GM21423 (cell line): ENCODE measurements at regions not wholly inside any gene's neighbourhood (a gene's known extent, or its start where the extent isn't known, plus 50 kb on each side); places are given as distances from the start of the nearest gene placed in this dataset.
A peak's percentile ranks its signal among the peaks of the same experiment; 100 is the strongest.

ENCODE experiments used
- ATAC-seq: cut with Tn5 transposase; IDR thresholded peaks from one replicate; pipeline ENCODE4 v1.9.1; 2021; ENCODE audit warnings: mild to moderate bottlenecking, moderate library complexity; ENCODE audit not compliant: unreplicated experiment

DNA sequence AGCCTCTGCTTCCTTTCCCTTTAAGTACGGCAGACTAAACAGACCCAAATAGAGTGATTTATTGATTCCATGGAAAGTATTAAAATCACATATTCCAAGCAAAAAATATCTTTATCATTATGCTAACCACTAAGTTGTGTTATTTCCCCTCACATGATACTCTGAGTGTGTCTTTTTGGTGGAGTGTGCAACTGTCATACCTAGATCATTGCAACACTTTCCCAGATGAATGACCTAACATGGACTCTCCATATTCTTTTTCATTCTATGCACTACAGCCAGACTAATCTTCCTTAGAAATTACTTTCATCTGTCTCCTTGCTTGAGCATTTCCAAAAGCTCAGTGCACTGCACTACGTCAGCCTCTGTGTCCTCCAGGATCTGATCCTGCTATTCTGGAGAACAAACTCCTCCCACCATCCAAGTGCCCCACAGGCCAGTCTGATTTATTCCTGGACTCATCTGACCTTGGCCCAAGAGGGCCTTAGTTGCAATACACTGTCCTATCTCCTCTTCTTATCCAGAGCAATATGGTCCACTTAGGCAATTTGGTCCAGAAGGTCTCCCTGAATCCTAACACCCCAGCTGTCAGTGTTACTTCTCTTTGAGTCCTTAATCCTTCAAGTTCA is 263.3 kb upstream of the KLF6 start:
- ATAC-seq = no peak

DNA sequence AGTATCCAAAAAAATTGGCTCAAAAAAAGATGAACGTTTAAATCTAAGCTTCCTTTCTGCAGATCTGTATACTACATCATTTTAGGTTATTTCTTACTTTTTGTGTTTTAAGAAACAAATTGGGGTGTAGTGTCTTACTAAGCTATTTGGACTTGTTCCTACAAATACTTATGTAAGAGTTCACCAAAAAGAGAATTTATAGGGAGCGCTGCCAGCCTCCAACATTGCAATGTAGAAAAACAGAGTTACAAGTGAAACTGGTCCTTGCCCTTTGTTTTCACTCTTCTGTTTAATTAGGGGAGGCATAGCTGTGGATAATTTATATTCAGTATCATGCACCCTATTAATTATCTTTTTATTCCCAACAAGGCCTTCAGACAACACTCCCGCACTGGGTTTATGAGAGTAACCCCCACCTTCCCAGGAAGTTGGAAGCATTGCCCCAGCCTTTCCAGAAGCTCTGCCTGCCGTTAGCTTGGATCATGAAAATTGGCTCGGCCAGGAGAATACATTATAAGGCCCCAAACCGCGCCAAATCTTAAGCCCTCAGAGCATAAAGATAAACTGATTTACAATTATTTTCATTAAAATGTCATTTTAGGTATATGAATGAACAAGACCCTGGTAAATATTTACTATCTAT is 261.8 kb upstream of the KLF6 start:
- ATAC-seq = no peak

DNA sequence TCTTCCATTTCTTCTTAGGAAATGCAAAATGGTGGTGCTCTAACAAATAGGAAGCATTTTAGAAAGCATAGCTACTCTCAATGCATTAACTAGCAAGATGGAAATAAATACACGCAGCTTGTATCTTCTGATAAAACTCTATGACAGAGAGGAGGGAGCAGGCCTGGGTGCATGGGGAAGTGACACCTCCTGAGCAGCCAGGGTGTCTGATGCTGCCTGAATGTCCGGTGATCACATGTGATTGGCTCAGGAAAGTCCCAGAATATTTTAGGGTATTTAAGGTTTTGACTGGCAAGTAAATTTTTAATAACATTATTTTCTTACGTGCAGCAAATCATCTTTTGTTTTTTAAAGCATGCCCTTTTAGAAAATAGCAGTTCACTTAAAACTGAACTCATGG is 261.0 kb upstream of the KLF6 start:
- no peak for ATAC-seq

DNA sequence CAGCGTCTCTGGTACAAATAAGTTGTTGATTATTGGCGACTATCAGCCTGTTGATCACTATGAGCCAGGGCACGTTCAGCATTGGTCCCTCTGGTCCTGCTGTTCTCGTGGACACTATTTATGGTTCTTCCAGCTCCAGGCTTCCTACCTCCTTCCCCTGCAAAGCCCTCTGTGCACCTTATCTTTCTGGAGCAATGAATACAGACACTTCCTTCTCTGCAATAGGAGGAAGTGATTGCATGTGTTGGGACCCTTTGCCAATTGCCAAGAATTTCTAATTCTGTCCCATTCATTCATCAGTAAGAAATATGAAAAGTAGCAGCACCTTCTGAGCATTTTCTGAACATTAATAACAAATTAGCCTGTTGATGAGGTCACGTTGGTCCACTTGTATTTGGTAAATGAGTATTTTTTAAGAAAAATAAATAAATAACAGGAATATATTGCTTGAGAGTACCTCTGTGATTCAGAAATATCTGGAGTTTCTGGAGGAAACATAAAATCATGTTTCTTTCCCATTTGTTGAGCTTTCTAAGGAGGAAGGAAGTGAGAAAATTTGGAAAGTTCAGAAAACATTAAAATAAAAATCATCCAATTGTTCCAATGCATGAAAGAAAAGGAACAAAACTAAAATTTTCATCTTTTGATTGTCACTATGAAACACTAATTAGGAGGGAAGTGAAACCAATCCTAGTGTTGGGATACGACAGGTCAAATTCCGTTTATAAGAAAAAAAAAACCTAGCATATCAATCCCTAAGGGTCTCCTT is 259.1 kb upstream of the KLF6 start:
- no peak for ATAC-seq

DNA sequence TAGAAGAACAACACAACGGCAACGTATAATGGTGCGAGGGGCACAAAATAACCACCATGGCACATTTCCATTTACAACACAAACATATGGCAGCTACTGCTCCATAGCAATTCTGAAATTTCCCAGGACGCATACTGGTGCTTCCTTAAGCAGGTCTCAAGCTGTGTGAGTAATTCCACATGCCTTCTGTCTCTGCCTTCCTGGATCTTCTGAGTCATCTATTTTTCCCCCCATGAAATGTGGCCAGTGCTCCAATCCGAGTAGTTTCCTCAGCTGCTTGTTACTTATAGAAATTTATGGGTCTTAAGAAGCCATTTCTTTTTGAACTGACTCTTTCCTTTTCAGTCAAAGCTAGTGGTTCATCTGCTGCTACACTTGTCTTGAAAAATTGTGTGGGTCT is 256.6 kb upstream of the KLF6 start:
- ATAC-seq = no peak

DNA sequence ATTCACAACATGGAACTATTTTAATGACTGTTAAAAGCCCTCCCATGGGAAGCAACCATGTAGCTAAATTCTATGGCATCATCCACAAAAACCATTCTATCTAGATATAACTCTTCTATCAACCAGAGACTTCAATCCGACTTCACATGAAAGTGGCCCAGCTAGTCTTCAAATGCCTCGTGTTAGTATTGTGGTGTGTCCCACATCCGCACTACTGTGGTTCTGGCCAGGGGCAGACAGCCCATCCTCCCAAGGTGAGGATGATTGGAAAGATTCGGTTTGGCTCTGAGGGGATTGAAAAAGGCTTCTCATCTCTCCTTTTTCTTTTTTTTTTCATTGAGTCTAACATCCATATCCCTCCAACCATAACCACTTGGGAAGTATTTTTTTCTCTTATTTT is 253.0 kb upstream of the KLF6 start:
- ATAC-seq = no peak

DNA sequence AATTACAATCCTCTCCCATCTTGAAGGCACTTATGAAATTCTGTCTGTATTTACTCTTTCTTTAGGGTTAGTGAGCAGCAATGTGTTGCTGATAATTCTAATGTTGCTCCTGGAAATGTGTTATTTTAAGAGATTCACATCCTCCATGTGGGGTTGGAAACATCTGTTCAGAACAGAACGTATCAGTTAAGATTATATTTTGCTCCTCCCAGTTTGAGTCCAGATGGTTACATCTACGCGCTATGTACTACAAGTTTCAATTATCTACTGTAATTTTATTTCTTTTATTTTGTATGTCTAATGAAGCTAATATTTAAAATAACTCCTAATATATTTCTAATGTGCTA is 250.6 kb upstream of the KLF6 start:
- no peak for ATAC-seq

DNA sequence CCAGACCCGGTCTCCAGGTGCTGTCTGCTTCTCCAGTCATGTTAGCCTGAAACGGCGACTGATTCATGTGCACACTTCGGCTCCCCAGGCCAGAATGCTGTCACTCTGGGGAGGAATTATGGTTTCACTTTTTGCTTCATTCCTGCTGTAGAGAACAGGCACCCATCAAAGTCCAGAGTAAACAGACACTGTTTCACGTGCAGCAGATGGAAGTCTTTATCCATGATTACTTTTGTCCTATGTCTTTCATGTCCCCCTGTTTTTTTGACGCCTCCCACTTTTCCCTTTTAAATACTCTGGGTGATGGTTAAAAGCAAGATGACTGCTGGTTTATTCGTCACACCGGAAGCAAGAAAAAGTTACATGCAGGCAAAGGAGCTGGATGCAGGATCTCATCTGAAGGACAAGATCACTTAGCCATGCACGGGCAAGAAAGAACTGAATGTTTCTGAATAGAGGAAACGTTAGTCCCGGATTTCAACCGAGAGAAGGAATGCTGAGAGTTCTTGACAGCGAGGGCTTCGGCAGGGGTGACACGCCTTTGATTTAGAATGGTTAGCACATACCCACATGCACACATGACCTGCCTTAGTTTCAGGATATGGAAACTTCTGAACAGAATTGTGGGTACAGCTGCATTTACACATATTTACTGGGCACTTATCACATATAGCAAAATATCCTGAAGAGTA is 250.0 kb upstream of the KLF6 start:
- no peak for ATAC-seq

DNA sequence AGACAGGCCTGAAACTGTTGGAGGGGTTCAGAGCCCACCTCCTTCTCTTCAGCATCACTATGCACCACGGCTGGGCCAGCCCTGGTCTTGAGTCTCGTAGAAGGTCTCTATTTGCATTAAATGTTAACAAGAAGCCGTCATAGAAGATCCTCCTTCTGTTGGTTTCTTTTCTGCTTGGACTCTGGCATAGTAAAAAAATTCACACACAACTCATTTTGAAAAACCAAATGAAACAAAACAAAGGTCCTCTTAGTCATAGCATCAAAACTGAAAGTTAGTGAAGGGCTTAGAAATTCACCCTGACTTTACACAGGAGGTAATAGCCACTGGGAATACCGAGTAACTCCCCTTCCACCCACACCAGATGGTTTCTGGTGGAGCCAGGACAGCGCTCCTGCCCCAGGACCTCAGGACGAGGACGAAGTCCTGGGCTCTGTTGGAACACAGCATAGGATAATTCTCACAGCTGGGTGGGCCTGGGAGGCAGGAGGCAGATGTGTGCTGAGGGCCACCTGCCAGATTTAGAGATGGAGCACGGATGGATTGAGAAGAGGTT is 248.4 kb upstream of the KLF6 start:
- ATAC-seq = peak; percentile 74

DNA sequence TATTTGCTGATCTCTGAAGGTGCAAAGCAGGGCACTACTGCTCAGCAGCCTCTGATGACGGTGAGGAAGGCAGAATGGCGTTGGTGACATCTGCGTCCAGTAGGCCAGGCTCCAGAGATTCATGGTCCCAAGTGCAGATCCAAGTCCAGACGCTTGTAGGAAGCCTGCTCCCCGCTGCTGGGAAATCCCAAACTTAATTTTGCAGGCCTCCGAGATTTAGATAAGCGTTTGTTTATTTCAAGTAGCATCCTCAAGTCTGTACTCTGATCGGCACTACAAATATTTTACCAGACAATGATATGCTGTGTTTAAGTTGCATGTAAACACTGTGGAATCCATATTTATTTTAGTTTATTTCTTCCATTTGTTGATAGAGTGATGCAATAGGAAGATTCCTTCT is 244.9 kb upstream of the KLF6 start:
- no peak for ATAC-seq

DNA sequence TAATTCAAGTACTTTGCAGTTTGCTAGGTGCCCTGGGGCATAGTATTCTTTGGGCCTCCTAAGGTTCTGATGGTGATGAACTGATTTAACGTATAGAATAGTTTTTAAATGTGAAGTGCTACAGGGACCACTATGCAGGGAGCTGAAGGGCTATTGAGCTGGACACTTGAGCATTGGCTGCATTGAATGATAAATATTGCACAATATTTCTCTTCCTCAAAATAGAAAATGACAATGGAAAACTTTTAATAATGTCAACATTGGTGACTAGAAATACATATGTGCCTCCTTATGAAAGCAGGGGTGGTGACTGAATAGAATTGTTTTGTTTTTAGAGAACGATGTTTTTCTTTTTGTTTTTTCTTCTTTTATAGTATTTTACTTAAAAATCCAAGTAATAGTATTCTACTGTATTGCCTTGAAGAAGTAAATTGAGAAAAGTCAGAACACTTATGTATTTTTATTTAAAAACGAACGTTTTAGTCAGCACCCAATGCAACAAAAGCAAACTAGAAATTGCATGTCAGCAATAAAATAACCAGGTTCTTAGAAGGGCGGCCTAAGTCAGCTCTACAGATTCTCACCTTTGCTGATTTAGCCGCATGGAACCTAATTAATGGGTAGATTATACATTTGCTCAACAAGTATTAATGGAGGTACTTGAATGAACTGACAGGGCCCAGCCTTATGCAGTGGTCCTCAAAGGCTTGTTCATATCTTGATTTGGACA is 244.0 kb upstream of the KLF6 start:
- no peak for ATAC-seq

DNA sequence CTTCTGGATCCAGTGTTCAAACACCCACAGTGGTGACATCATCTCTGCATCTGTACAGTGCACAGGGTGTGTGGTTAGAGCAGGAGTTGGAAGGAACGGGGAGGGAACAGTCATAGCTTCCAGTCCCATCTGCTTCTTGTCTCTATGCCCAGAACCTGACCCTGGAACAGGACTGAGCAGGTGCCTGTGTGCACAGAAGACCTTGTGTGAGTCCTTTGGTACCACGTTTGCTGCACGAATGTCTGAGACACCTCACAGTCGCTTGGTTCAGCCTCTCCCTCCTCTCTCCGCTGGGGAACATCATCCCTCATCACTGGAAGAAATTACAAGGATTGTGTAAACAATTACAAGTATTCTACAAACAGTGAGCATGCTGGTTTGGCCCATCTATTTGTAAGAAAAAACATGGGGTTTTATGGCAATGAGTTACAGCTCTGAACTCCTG is 243.0 kb upstream of the KLF6 start:
- no peak for ATAC-seq

DNA sequence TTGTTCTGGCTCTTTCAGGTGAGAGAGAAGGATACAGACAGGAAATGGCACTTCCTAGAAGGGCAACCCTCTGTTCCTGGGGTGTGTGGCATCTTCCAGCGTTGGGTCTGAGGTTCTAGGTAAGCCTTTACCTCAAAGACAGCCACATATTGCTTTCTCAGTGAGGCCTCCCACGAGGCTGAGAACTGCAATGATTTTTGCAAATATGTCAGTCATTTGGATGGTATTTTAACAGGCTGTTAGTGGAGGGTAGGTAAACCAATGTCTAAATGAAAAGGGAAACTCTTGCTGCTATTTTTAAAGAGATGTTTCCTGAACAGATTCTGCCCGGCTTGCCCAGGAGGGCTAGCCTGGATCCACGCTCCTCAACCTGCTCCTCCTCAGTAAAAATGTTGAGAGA is 240.3 kb upstream of the KLF6 start:
- no peak for ATAC-seq

DNA sequence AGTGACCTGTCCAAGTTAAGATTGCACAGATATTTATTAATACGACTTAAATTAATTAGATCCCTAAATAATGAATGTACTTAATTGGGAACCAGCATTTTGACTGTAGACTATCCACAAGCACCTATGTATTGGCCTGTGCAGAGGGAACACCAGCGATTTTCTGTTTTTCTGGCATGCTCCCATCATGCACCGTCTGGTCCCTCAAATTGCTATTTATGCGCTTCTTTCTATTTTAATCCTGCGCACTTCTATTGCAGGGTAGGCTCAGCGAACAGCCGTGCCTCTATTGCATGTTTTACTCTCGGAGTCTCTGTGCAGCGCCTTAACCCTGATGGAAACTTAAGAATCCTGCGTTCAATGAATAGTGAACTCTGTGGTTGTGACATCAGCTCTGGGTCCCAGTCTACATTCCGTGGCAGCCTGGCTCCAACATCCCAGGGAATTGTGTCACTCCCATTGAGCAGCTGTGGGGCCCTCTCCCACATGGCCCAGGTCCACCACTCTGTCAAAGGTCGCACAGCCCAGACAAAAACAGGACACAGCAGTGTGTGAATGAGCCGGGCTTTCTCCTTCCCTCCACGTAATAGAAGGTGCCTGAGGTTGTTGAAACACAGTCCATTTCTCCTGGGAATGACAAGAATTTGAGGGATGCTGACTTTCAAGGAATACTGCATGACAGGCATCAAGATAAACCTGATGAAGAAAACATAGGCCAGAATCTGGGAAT is 239.7 kb upstream of the KLF6 start:
- ATAC-seq = no peak

DNA sequence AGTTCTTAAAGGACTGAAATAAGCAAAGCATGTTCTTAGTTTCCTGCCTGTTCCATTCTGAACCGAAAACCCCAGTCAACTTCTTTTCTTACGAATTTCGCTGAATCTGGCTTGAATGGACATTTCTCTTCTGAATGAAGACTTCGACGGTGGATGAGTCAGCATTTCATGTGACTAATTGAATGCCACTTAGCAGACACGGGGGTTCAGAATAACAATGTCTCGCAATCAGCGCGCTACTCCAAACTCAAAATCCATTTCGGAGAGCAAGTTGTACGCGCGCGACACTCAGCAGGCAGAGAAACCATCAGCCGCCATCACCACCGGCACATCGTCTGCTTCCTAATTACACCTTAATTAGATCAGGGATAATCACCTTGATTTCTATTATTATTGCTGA is 239.0 kb upstream of the KLF6 start:
- no peak for ATAC-seq

DNA sequence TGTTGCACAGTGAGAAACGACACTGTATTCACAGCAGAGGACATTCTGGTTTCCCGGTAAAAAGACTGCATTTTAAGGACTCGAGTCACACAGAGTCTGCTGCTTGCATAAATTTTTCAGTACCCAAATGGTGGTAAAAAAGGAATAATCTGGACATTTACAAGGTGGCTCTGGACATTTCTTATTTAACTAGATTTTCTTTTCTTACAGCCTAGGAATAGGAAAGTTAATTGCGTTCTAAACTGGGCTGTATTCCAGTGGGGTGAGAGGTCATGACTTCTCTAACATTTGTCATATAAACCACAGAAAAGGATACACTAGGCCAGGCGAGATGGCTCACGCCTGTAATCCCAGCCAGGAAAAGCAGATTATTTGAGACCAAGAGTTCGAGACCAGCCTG is 237.5 kb upstream of the KLF6 start:
- ATAC-seq = no peak

DNA sequence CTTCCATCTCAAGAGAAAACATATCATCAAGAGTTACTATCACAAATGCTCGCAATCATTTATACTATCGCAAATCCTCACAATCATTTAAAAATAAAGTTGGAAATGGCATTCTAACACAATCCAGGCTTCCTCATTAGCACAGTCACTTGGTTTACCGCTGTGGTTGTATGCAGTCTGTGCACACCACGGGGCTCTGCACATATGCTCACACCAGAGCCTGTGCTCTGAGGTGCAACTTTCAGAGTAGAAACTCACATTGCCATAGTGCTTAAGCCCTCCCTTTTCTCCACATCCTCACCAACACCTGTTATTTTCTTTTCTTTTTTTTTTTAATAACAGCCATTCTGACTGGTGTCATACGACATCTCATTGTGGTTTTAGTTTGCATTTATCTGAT is 235.6 kb upstream of the KLF6 start:
- ATAC-seq = no peak

DNA sequence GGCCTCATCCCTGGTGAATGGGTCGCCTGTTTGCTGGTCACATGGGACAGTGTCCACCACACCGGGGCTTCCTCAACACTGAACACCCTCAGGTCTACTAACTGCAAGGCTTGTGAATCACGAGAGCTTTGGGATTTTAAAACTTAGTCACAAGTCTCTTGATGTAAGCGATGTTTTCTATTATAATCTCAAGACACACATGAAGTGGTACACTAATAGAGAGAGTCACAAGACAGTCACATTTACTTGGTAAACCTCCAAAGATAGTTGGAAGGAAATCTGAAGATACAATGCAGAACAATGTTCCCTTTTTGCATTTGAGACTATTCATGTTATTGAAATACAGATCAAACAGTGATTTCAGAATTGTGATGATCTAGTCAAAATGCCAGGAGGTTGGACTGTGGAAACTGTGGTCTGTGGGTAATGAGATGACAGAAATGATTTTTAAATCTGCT is 233.1 kb upstream of the KLF6 start:
- no peak for ATAC-seq

DNA sequence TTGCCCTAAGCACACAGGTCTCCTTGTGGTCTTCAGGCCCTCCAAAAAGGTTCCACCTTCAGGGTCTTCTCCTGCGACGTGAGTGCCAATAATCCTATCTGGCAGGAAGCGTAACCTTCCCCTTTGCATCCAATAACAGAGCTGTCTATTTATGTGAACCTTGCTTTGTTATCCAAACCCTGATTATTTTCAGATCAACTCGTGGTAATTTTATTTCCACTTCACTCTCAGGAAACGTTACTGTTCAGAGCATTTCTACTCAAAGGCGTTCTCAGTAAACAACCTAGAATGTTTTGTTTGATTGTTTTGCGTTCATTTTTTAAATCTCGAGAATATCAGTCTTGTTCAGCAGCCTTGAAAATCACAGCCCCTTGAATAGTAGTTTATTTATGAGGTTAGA is 232.3 kb upstream of the KLF6 start:
- ATAC-seq = no peak

DNA sequence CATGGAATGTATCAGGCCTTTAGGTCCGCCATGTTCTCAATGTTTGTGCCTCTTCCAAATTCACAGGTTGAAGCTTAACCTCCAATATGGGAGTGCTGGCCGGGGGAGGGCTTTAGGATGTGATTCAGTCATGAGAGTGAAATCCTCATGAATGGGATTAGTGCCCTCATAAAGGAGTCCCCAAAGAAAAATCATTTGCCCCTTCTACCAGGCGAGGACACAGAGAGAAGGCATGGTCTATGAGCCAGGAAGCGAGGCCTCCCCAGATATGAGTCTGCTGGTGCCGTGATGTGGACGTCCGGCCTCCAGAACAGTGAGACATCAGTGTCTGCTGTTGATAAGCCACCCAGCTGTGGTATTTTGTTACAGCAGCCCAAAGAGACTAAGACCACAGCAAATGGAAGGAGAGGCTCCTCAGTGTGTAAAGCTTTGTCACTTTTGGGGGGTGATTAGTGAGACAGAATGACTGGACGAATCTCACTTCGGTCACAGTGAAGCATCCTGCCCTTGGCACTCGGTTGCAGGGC is 231.3 kb upstream of the KLF6 start:
- no peak for ATAC-seq
